Neural progenitor cell (in vitro differentiated cells): ENCODE measurements at regions not wholly inside any gene's neighbourhood (a gene's known extent, or its start where the extent isn't known, plus 50 kb on each side); places are given as distances from the start of the nearest gene placed in this dataset.
"Not testable (repeated sequence)": the region's sequence is repeated elsewhere in the genome, so short reads cannot be mapped to it uniquely, and the experiment has no call there.

ENCODE experiments used
- CTCF ChIP-seq: fragments of 200-600 bp; sonication (generic); IDR thresholded peaks from 2 replicates; pipeline ENCODE4 v1.5.1; 2017; ENCODE audit warnings: antibody characterized with exemption, mild to moderate bottlenecking
- EZH2 ChIP-seq: fragments of 200-600 bp; sonication (generic); IDR thresholded peaks from 2 replicates; pipeline ENCODE4 v1.6.1; 2017; ENCODE audit warnings: antibody characterized with exemption, mild to moderate bottlenecking, moderate library complexity

- not testable (repeated sequence) for TF ChIP-seq CTCF, EZH2
These were observed 616.4 kb downstream of the CENPC start for GRCh38 chr4:66928881-66929280.
